ENCODE measurements at regions not wholly inside any gene's neighbourhood (a gene's known extent, or its start where the extent isn't known, plus 50 kb on each side); places are given as distances from the start of the nearest gene placed in this dataset.

DNA sequence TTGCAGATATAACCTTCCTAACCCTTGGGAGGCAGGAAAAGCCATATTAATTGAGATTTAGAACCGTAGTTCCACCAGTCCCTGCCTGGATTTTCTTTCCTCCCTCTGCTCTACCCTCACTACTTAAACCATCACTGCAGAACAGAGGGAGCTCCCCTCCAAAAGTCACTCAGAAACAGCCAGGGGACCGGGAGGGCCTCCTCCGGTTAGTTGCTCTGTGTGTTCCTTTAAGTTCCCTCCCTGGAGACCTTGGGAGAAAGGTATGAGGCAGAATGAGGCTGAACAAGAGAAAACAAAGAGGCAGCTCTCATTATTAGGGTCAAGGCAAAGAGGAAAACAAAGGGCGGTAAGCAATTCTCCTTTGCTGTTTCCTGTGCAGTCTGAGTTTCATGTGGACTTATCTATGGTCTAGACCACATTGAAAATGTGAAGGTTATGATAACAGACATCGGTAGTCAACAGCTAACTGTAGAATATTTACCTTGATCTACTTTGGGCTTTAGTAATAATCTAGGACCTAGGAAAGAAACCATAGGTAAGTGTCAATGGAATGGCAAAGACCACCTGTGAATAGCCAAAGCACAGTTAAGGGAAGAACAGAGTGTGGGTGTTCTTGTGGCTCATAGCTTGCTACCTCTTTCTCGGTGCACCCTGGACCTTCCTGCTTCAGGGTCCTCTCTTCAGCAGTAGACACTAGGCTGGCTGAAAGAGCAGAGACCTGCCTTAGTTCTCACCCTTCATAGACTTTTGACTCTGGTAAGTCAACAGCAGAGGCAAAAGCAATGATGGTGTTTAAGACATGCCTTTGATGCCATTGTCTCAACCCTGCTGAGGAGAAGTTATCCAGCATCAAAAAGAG lies 250.9 kb upstream of the CITED2 start:
- no peaks in the 10 kb centered on the region for H3K27me3 ChIP-seq (ENCODE audit: control insufficient read depth in 1 of 2, insufficient read depth in 1 of 2, low read length in 2 of 2)
- no peak overlapping the region for H2BK15ac ChIP-seq (ENCODE audit: low read depth, poor library complexity, severe bottlenecking)
- H2BK12ac ChIP-seq (ENCODE audit: low read length in 2 of 2): no peak overlapping the region
- no peak overlapping the region for H2BK5ac ChIP-seq (ENCODE audit: low read depth, low read length, poor library complexity, severe bottlenecking)
- no peak overlapping the region for H3K9ac ChIP-seq (ENCODE audit: low read length)
- DNase-seq: no peak
- no peaks in the 10 kb centered on the region for H3K9me3 ChIP-seq (ENCODE audit: control insufficient read depth, low read length)
- no peak overlapping the region for H3K14ac ChIP-seq (ENCODE audit: low read length in 2 of 2)
- no peak overlapping the region for H3K23ac ChIP-seq (ENCODE audit: low read length in 2 of 2)
- H3K18ac ChIP-seq (ENCODE audit: low read depth in 1 of 2, low read length in 2 of 2): no peak overlapping the region
- H3K27ac ChIP-seq (ENCODE audit: low read length, poor library complexity, severe bottlenecking): no peak overlapping the region
- no peaks in the 10 kb centered on the region for H3K36me3 ChIP-seq (ENCODE audit: control insufficient read depth in 1 of 2, insufficient read depth in 2 of 2, low read depth in 1 of 2, low read length in 2 of 2)
- no peaks in the 10 kb centered on the region for H3K79me1 ChIP-seq (replicated peaks; ENCODE audit: low read length, poor library complexity, severe bottlenecking)
- 91% methylated on average over 6 of the region's 6 CpGs for whole genome bisulfite sequencing
- H3K4me1 ChIP-seq (ENCODE audit: control insufficient read depth, insufficient read depth, low read depth, low read length): no peaks in the 10 kb centered on the region
- no peak overlapping the region for H3K4me3 ChIP-seq (ENCODE audit: insufficient read depth in 1 of 2, low read depth in 1 of 2, low read length in 2 of 2)
- no peak overlapping the region for H3K4me2 ChIP-seq (ENCODE audit: low read length, poor library complexity, severe bottlenecking)
- no peak overlapping the region for H2BK120ac ChIP-seq (ENCODE audit: low read depth, low read length)
- H4K91ac ChIP-seq (ENCODE audit: low read length): no peak overlapping the region
- H2AFZ ChIP-seq (ENCODE audit: low read depth, low read length): no peak overlapping the region
- peak overlapping the region; percentile 28 for H4K8ac ChIP-seq (ENCODE audit: low read length)
- no peak overlapping the region for H3K4ac ChIP-seq (ENCODE audit: low read depth in 1 of 2, low read length in 2 of 2)
- H2AK5ac ChIP-seq (ENCODE audit: low read length, severe bottlenecking): no peak overlapping the region

DNA sequence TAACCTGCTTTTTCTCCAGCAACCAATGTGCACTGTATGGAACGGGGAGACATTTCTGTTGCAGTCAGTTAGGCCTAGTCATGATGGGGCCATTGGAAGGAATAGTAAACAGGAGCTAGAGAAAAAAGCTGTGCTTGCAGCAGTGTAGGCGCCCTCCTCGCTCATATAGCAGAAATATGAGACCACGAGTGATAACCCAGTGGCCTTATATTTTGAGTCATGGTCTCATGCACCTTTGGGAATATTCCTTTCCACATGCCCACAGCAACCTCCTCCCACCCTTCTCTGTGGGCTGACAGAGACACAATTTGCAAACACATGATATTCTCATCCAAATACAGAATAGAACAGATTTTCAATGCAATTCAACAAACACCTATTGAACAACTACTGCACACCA lies 248.9 kb upstream of the CITED2 start:
- no peak overlapping the region for H3K4me2 ChIP-seq (ENCODE audit: low read length, poor library complexity, severe bottlenecking)
- DNase-seq: no peak
- H3K79me1 ChIP-seq (replicated peaks; ENCODE audit: low read length, poor library complexity, severe bottlenecking): no peaks in the 10 kb centered on the region
- H3K9me3 ChIP-seq (ENCODE audit: control insufficient read depth, low read length): no peaks in the 10 kb centered on the region
- WGBS: 93% methylated on average over 4 of the region's 4 CpGs
- H4K8ac ChIP-seq (ENCODE audit: low read length): no peak overlapping the region
- H4K91ac ChIP-seq (ENCODE audit: low read length): no peak overlapping the region
- no peak overlapping the region for H3K9ac ChIP-seq (ENCODE audit: low read length)
- H3K36me3 ChIP-seq (ENCODE audit: control insufficient read depth in 1 of 2, insufficient read depth in 2 of 2, low read depth in 1 of 2, low read length in 2 of 2): no peaks in the 10 kb centered on the region
- H3K27ac ChIP-seq (ENCODE audit: low read length, poor library complexity, severe bottlenecking): no peak overlapping the region
- no peak overlapping the region for H2BK12ac ChIP-seq (ENCODE audit: low read length in 2 of 2)
- no peak overlapping the region for H3K23ac ChIP-seq (ENCODE audit: low read length in 2 of 2)
- H2BK5ac ChIP-seq (ENCODE audit: low read depth, low read length, poor library complexity, severe bottlenecking): no peak overlapping the region
- no peaks in the 10 kb centered on the region for H3K27me3 ChIP-seq (ENCODE audit: control insufficient read depth in 1 of 2, insufficient read depth in 1 of 2, low read length in 2 of 2)
- H3K14ac ChIP-seq (ENCODE audit: low read length in 2 of 2): no peak overlapping the region
- no peak overlapping the region for H3K4me3 ChIP-seq (ENCODE audit: insufficient read depth in 1 of 2, low read depth in 1 of 2, low read length in 2 of 2)
- no peak overlapping the region for H2AK5ac ChIP-seq (ENCODE audit: low read length, severe bottlenecking)
- no peak overlapping the region for H3K18ac ChIP-seq (ENCODE audit: low read depth in 1 of 2, low read length in 2 of 2)
- no peak overlapping the region for H2BK120ac ChIP-seq (ENCODE audit: low read depth, low read length)
- H2AFZ ChIP-seq (ENCODE audit: low read depth, low read length): no peak overlapping the region
- no peak overlapping the region for H2BK15ac ChIP-seq (ENCODE audit: low read depth, poor library complexity, severe bottlenecking)
- no peaks in the 10 kb centered on the region for H3K4me1 ChIP-seq (ENCODE audit: control insufficient read depth, insufficient read depth, low read depth, low read length)
- H3K4ac ChIP-seq (ENCODE audit: low read depth in 1 of 2, low read length in 2 of 2): peak overlapping the region in 1 of 2 experiments; percentile 41

DNA sequence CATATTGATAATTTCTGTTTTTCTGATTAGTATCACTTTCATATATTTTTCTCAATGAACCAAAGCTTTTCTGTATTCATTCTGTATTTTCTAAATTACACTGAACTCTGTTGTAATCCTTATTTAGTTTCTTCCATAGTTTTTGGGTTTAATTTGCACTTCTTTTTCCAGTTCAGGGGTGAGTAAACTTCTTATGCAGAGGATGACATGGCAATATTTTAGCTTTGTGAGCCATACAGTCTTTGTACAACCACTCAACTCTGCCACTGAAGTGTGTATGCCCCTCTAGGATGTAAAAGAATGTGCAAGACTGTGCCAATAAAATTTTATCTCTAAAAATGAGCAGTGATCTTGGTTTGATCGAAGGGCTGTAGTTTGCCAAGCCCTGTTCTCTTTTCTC lies 239.0 kb upstream of the CITED2 start:
- WGBS: 88% methylated on average over 1 of the region's 1 CpG
- Histone ChIP-seq H4K91ac (ENCODE audit: low read length) (no peak overlapping the region), H2BK15ac (ENCODE audit: low read depth, poor library complexity, severe bottlenecking) (no peak overlapping the region), H4K8ac (ENCODE audit: low read length) (no peak overlapping the region), H2BK5ac (ENCODE audit: low read depth, low read length, poor library complexity, severe bottlenecking) (no peak overlapping the region), H3K4me1 (ENCODE audit: control insufficient read depth, insufficient read depth, low read depth, low read length) (no peaks in the 10 kb centered on the region), H3K27ac (ENCODE audit: low read length, poor library complexity, severe bottlenecking) (no peak overlapping the region), H3K14ac (ENCODE audit: low read length in 2 of 2) (no peak overlapping the region), H3K4me2 (ENCODE audit: low read length, poor library complexity, severe bottlenecking) (no peak overlapping the region), H3K9me3 (ENCODE audit: control insufficient read depth, low read length) (no peaks in the 10 kb centered on the region), H3K79me1 (replicated peaks; ENCODE audit: low read length, poor library complexity, severe bottlenecking) (no peaks in the 10 kb centered on the region), H3K36me3 (ENCODE audit: control insufficient read depth in 1 of 2, insufficient read depth in 2 of 2, low read depth in 1 of 2, low read length in 2 of 2) (no peaks in the 10 kb centered on the region), H2BK12ac (ENCODE audit: low read length in 2 of 2) (no peak overlapping the region), H3K4me3 (ENCODE audit: insufficient read depth in 1 of 2, low read depth in 1 of 2, low read length in 2 of 2) (no peak overlapping the region), H3K23ac (ENCODE audit: low read length in 2 of 2) (no peak overlapping the region), H2AFZ (ENCODE audit: low read depth, low read length) (no peak overlapping the region), H3K27me3 (ENCODE audit: control insufficient read depth in 1 of 2, insufficient read depth in 1 of 2, low read length in 2 of 2) (no peaks in the 10 kb centered on the region), H3K4ac (ENCODE audit: low read depth in 1 of 2, low read length in 2 of 2) (no peak overlapping the region), H2BK120ac (ENCODE audit: low read depth, low read length) (no peak overlapping the region), H3K18ac (ENCODE audit: low read depth in 1 of 2, low read length in 2 of 2) (no peak overlapping the region), H2AK5ac (ENCODE audit: low read length, severe bottlenecking) (no peak overlapping the region), H3K9ac (ENCODE audit: low read length) (no peak overlapping the region)
- DNase-seq: no peak

DNA sequence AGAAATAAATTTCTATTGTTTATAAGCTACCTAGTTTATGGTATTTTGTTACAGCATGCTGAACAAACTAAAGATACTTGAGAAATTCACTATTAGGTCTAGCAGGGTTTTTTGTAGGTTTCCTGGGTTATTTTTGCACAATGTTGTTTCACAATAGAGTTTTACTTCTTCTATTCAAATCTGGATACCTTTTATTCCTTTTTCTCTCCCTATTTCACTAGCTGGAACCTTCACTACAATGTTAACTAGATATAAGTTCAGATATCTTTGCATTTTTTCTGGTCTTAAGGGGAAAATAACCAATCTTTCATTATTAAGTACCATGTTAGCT lies 237.7 kb upstream of the CITED2 start:
- no peak overlapping the region for H3K9ac ChIP-seq (ENCODE audit: low read length)
- H3K23ac ChIP-seq (ENCODE audit: low read length in 2 of 2): no peak overlapping the region
- no peaks in the 10 kb centered on the region for H3K79me1 ChIP-seq (replicated peaks; ENCODE audit: low read length, poor library complexity, severe bottlenecking)
- no peaks in the 10 kb centered on the region for H3K9me3 ChIP-seq (ENCODE audit: control insufficient read depth, low read length)
- H4K8ac ChIP-seq (ENCODE audit: low read length): no peak overlapping the region
- no peaks in the 10 kb centered on the region for H3K36me3 ChIP-seq (ENCODE audit: control insufficient read depth in 1 of 2, insufficient read depth in 2 of 2, low read depth in 1 of 2, low read length in 2 of 2)
- H2BK15ac ChIP-seq (ENCODE audit: low read depth, poor library complexity, severe bottlenecking): no peak overlapping the region
- no peak overlapping the region for H4K91ac ChIP-seq (ENCODE audit: low read length)
- DNase-seq: no peak
- H2BK5ac ChIP-seq (ENCODE audit: low read depth, low read length, poor library complexity, severe bottlenecking): no peak overlapping the region
- peaks cover 2% of the 10 kb centered on the region for H3K4me1 ChIP-seq (ENCODE audit: control insufficient read depth, insufficient read depth, low read depth, low read length)
- H3K4me3 ChIP-seq (ENCODE audit: insufficient read depth in 1 of 2, low read depth in 1 of 2, low read length in 2 of 2): no peak overlapping the region
- no peak overlapping the region for H3K4me2 ChIP-seq (ENCODE audit: low read length, poor library complexity, severe bottlenecking)
- no peak overlapping the region for H3K18ac ChIP-seq (ENCODE audit: low read depth in 1 of 2, low read length in 2 of 2)
- H2BK120ac ChIP-seq (ENCODE audit: low read depth, low read length): no peak overlapping the region
- H3K14ac ChIP-seq (ENCODE audit: low read length in 2 of 2): no peak overlapping the region
- H2BK12ac ChIP-seq (ENCODE audit: low read length in 2 of 2): no peak overlapping the region
- H3K27me3 ChIP-seq (ENCODE audit: control insufficient read depth in 1 of 2, insufficient read depth in 1 of 2, low read length in 2 of 2): no peaks in the 10 kb centered on the region
- H3K4ac ChIP-seq (ENCODE audit: low read depth in 1 of 2, low read length in 2 of 2): no peak overlapping the region
- H2AK5ac ChIP-seq (ENCODE audit: low read length, severe bottlenecking): no peak overlapping the region
- no peak overlapping the region for H2AFZ ChIP-seq (ENCODE audit: low read depth, low read length)
- H3K27ac ChIP-seq (ENCODE audit: low read length, poor library complexity, severe bottlenecking): no peak overlapping the region
